GM19035 (cell line): ENCODE measurements at regions not wholly inside any gene's neighbourhood (a gene's known extent, or its start where the extent isn't known, plus 50 kb on each side); places are given as distances from the start of the nearest gene placed in this dataset.
"Not testable (repeated sequence)": the region's sequence is repeated elsewhere in the genome, so short reads cannot be mapped to it uniquely, and the experiment has no call there.

ENCODE experiments used
- ATAC-seq: cut with Tn5 transposase; IDR thresholded peaks from one replicate; pipeline ENCODE4 v1.9.1; 2021; ENCODE audit not compliant: unreplicated experiment

DNA sequence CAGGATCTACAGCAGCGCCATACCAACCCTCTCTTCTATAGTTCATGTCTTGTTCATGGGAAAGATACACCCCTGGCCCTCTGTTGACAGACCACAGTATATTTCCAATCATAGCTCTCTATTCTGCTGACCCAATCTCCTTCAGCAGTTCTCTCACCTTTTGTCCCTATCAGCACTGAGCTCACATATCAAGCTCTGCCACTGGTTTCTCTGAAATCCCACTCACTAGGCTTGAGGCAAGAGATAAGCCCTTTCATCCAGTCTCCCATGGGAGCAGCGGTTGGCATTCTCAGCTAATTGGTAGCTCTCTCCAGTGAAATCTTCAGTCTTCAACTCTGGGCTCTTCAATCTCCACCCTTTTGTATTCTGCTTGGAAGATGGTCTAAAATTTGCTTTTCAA, 313.4 kb downstream of the GJA1 start:
- ATAC-seq: no peak

DNA sequence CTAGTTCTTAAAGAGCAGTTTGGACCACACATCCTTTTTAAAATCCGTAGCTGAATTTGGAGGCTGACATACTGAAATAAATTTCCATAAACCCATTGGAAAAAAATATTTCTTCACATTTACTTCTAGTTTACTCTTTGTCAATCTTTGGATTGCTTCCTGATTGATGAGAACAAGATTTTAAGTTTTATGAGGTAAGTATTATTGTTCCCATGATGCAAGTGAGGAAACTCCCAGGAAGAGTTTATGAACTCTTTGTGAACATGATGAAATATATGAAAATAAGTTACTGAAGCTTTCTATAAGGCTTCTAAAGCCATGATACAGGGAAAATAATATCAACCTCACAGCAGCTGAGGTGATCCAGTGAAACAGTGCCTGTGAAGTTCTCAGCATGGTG, 320.0 kb downstream of the GJA1 start:
- ATAC-seq: no peak

DNA sequence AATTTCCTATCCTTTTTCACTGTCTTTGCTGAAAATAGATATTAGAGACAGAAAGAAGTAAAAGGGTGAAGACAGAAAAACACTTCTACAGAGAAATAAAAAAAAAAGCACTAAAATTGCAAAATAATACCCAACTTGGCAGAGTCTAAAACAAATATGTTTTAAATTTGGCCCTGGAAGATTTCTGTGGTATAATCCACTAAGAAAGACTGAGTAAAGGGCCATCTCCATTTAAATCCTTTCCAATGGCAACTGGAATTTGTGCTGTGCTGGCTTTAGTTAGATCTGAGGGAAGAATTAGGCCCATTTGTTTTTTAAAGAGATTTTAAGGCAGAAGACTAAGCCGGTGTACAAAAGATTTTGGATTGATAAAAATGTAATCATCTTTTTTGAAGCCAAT, 321.2 kb downstream of the GJA1 start:
- no peak for ATAC-seq

DNA sequence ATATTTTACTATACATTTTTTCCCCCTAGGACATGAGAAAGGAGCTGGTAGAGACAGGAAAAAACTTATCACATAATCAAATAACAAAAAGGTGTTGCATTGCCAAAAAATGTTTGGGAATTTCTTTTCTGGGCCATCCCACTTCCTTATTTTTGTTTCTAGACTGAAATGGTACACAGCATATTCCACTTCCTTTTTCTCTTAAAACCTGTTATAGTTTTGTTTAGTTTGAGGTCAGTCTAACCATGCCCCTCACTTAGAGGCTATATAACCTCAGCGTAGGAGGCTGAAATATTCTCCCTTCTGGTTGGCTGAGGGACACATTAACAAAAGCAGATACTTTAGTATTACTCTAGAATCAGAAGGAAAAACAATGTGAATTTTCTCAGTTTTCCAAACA, 323.9 kb downstream of the GJA1 start:
- ATAC-seq: no peak

DNA sequence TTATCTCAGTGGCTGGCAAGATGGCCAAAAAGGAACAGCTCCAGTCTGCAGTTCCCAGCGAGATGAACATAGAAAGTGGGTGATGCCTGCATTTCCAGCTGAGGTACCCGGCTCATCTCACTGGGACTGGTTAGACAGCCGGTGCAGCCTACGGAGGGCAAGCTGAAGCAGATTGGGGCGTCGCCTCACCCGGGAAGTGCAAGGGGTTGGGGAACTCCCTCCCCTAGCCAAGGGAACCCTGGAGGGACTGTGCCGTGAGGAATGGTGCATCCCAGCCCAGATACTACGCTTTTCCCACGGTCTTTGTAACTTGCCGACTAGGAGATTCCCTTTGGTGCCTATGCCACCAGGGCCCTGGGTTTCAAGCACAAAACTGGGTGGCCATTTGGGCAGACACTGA, 324.7 kb downstream of the GJA1 start:
- ATAC-seq: no peak

DNA sequence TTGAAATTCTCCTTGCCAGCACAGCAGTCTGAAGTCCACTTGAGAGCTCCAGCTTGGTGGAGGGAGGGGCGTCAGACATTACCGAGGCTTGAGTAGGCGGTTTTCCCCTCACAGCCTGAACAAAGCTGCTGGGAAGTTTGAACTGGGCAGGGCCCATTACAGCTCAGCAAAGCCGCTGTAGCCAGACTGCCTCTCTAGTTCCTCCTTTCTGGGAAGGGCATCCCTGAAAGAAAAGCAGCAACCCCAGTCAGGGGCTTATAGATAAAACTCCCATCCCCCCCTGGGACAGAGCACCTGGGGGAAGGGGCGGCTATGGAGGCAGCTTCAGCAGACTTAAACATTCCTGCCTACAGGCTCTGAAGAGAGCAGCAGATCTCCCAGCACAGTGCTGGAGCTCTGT, 325.3 kb downstream of the GJA1 start:
- ATAC-seq: no peak

DNA sequence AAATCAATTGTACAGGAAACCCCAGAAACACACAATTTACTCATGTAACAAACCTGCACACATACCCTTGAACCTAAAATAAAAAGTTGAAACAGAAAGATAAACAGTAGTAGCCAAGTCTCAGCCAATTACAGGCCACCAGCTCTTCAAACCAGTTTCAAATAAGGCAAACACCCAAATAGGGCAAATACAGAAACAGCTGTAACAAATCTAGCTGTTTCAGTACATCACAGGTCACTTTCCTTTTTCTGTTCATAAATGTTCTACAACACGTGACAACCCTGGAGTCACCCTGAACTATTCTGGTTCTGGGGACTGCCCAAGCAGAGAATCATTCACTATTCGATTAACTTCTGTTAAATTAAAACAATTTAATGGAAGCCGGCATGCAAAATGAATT, 329.0 kb downstream of the GJA1 start:
- ATAC-seq: peak; percentile 77

DNA sequence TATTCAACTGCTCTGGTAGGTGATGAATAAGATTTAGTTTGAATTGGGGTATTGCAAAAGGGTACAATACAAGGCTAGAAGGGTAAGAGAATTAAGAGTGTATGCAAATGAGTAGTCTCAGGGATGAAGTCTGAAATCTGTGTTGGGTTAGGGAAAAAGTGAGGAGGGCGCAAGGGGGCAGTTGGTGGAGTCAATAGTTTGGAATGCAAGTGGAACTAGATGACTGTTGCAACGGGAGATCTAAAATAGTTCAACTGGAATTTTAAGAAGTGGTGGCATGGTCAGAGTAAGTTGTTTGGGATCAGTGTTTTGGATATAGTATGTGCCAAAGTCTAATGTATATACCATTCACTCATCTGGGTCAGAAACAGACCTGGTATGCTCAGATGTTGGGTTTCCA, 329.6 kb downstream of the GJA1 start:
- no peak for ATAC-seq

DNA sequence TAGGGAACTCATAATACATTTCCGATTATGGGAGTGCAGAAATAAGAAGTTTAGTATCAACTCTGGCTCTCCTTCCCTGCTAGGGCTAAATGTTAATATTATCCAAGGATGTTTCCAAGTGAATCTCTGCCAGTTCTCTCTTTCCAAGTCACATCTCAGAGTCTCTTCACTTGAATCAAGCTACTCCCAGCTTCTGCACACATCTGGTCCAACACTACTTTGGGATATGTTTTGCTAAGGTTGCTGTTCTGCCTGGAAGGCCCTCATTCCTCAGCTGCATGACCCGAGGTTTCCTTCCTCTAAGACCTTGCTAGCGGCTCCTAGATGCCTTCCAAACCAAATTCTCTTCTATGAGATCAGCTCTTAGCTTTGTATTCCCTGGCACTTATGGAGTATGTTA, 331.8 kb downstream of the GJA1 start:
- ATAC-seq: no peak

DNA sequence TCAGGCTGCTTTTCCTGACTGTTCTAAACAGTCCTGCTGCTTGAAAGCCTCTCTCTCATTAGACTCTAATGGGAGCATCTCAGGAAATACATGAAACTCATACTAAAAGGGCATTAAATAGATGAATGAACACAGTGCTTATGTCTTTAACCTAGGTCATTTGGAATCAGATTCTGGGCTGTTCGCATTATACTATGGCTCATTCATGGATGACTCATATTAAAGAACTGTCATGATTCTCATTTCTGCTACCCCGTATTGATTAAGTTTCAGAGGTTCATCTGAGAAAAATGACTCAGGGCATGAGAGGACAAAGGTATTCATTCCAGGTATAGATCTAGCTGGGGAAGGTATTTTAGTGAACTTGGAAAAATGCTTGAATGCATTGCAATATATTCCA, 335.5 kb downstream of the GJA1 start:
- ATAC-seq: no peak

DNA sequence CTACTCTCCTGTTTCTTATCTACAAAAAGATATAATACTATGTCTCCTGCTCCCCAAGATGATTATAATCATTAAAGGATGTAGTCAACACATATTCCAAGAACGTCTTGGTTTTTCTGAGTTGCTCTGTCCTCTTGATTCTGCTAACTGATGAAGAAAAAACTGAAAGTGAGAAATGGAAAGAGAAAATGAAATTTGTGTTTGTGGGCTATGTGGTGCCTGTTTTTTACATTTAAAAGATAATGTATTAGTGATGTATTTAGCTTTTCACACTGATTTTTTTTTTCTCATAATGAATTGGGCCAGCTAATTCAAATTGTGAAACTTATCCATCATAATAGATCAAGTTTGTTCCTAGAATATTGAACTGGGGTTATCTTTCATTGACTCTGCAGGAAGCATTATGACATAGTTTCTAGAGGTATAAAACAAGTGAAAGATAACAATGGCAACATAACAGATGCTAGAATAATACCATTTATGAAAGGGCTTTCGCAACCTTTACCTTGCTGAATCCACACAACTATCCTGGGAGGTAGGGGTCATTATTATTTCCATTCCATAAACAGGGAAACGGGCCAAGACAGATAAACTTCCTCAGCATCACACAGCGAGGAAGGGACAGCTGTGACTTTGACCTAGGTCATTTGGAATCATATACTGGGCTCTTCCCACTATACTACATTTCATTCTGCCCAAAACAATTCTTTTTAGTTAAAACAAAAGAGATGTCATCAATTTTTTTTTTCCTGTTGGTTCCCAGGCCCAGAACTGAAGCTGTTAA, 336.7 kb downstream of the GJA1 start:
- peak; percentile 80 for ATAC-seq

DNA sequence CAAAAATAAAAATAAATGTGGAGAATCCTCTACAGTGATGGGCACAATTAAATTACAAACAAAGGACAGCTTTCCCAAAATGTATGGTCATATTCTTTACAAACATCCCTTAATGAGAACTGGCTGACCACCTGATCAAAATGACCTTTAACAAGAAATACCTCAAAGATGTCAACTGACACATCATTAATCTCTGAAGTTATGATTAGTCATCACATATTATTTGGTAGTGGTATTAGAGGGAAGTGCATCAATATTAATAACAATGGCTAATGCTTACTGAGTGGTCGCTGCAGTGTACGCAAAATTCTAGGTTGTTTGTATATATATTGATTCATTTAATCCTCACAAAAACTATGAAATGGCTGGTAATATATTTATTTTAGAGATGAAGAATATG, 340.6 kb downstream of the GJA1 start:
- no peak for ATAC-seq

DNA sequence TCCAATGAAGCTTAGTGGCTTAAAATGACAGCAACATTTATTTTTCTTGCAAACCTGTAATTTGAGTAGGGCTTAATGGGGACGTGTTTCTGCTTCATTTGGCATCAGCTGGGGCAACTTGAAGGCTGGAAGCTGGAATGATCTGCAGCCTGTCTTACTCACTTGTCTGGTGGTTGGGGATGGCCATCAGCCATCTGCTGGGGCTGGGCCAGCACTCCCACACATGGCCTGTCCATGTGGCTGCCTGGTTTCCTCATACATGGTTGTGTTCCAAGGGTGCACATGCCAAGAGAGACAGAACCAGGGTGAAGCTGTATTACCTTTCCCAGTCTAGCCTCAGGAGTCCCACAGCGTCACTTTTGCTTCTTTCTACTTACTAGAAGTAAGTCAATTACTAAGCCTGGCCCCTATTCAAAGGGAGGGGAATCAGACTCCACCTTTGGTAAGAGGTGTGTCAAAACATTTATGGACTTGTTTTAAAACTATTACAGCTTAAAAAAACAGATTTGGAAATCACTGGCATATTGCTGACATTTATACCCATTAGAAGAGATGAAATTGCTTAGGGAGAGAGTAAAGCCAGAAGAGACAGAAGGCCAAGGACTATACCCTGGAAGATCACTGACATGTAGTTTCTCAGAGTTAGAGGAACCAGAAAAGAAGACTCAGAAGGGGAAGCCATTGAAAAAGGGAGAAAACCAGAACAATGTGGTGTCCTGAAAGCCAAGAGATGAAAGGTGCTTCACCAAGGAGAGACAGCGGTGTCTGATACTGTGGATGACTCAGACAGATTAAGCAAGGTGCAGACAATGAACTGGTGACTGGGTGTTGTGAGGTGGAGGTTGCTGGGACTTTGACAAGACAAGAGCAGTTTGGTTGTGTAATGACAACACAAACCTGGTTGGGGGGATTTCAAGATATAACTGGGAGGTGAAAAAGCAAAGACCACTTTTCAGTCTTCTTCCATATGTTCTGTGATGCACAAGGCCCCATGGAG, 345.2 kb downstream of the GJA1 start:
- ATAC-seq: no peak

DNA sequence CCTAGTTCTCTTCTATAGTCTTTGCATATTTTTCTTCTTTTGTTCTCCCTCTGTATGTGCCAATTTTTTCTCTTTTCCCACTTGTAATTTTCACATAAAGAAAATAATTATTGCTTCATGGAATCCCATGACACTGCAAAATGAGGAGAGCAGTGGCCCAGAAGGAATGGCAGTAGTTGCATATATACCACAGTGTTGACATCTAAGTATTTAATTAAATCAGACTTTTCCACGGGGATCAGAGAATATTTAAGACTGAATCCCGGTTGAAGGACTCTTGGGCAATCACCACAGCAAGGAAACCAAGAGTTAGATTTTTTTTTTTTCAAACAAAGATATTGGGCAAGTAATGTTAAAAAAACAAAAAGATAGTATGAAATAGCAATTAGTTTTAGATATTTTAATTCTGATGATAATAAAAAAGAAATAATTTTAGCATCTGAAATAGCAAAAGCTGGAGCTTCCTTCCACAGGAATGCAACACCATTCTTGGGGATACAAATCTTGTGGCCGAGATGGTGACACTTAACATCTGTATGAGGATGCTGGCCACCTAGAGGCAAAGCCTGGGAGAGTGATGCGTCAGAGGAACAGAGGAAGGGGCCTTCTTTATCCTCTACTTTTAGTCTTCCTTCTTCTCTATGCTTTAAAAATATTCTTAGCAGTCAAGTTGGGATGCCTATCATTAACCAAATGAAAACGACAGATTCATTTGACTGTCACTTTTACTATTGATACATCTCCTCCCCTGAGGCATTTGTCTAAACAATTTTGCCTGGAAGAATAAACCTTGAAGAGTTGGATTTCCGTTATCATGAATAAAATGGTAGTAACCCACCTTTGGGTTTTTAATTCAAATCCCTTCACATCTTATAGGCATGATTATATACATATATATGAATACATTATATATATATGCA, 356.2 kb downstream of the GJA1 start:
- no peak for ATAC-seq

DNA sequence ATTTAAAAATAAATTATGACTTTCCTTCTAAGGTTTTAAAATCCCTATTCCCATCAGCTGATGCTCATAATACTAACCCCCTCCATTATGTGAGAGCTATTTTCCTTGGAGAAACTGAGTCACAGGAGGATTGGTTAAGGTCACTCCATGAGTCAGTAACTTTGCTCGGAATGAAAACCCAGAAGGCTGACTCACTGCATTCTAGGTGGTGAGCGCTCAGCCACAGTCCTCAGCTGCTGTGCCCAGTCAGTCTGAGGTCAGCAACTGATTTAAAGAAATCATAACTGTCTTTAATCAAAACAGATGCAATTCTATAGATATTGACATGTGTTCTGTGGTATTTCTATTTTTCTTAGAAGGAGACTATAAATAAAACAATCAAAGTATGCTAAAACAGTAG, 359.2 kb downstream of the GJA1 start:
- no peak for ATAC-seq

DNA sequence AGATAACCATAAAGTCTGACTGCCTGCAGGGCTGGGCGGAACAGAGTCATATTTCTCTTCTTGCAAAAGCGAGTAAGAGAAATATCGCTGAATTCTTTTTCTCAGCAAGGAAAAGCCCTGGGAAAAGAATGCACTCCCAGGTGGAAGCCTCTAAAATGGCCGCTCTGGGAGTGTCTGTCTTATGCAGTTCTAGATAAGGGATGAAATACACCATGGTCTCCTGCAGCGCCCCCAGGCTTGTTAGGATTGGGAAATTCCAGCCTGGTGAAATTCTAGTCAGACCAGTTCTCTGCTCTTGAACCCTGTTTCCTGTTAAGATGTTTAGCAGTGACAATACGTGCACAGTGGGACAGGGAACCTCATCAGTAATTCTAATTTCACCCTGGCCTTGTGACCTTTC, 362.2 kb downstream of the GJA1 start:
- not testable (repeated sequence) for ATAC-seq

DNA sequence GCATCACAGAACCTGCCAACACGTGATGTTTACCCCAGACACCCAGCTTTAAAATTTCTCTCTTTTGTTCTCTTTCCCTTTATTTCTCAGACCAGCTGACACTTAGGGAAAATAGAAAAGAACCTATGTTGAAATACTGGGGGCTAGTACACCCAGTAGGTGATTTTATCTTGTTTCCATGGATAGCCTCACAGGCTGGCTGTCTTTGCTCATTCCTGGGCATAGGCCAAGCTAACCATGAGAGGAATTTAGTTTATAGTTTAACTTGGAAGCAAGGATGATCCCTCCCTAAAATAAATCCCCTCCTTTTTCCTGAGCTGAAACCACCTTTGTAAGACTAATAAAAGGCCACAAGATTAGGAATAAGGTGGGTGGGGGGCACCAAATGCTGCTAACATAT, 362.7 kb downstream of the GJA1 start:
- not testable (repeated sequence) for ATAC-seq

DNA sequence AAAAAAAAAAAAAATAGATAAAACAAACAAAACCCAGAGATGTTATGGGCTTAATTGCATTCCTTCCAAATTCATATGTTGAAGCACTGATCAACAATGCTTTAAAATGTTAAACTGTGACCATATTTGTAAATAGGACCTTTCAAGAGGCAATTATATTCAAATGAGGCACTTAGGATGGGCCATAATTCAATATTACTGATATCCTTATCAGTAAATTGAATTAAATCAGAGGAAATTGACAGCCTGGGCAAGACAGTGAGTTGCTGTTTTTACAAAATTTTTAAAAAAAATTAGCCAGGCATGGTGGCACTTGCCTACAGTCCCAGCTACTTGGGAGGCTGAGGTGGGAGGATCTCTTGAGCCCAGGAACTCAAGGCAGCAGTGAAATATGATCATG, 364.1 kb downstream of the GJA1 start:
- no peak for ATAC-seq

DNA sequence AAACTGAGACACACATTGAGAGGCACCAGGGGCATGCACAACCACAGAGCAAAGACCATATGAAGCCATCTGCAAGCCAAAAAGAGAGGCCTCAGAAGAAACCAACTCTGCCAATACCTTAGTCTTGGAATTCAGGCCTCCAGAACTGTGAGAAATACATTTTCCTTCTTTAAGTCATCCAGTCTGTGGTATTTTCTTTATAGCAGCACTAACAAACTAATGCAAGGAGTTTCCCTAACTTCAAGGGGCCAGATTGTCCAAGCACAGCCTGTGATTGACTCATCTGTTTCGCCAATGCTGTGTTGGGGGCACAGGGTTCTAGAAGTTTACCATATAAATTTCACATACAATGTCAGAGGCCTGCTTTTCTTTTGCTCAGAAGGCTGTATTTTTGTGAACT, 364.6 kb downstream of the GJA1 start:
- no peak for ATAC-seq

DNA sequence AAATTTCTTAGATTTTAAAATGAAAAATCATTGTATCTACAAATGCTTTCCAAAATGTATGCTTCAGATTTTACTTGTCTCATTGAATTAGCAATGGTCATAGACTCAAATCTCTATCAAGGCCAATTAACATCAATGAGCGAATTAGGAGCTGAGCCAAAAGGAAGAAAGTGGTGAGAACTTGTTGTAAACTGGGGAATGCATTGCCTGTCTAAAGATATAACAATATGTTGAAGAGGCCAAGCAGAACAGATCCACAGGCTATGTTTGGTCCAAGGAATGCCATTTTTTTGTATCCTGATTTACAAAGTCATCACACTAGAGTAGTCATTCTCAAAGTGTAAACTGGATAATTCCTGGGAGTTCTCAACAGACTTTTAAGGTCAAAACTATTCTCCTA, 370.7 kb downstream of the GJA1 start:
- ATAC-seq: no peak

DNA sequence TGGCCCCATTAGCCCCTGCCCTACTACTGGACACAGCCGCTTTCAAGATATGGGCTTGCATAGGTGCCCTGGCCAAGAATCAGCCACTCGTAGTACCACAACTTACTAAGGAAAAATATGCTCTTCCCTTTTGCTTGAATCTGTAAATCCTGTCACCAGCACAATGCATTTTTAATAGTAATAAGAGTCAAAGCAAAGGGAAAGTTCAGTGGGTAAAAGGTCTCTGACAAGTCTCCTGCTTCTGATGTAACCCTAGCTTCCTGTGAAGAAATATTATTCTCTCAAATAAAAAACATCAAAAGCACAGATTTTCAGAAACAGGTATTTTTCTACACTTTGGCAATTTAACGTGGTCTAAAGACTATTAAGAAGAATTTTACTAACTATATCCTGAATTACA, 373.8 kb downstream of the GJA1 start:
- no peak for ATAC-seq
